ENCODE measurements at regions not wholly inside any gene's neighbourhood (a gene's known extent, or its start where the extent isn't known, plus 50 kb on each side); places are given as distances from the start of the nearest gene placed in this dataset.

- no peak for FAIRE-seq
- no peak for DNase-seq (ENCODE audit: low spot score in 2 of 2)
These were observed 151.0 kb downstream of the ARL4C start for GRCh38 chr2:234345921-234346320.

GRCh38 chr2:234344012-234344411 is 152.9 kb downstream of the ARL4C start:
- FAIRE-seq (no peak), DNase-seq (ENCODE audit: low spot score in 2 of 2) (no peak)

- FAIRE-seq (no peak), DNase-seq (ENCODE audit: low spot score in 2 of 2) (no peak)
These were observed 153.5 kb downstream of the ARL4C start for GRCh38 chr2:234343372-234343771.

GRCh38 chr2:234341306-234341985 is 155.4 kb downstream of the ARL4C start:
- no peak for DNase-seq (ENCODE audit: low spot score in 2 of 2)
- no peak for FAIRE-seq

GRCh38 chr2:234339501-234339900 is 157.4 kb downstream of the ARL4C start:
- DNase-seq (ENCODE audit: low spot score in 2 of 2) (no peak), FAIRE-seq (no peak)

GRCh38 chr2:234339011-234339410 is 157.9 kb downstream of the ARL4C start:
- DNase-seq (ENCODE audit: low spot score in 2 of 2) (no peak), FAIRE-seq (no peak)

- FAIRE-seq (no peak), DNase-seq (ENCODE audit: low spot score in 2 of 2) (peak in 1 of 2 donors; percentile 32)
These were observed 161.1 kb downstream of the ARL4C start for GRCh38 chr2:234335661-234336228.

GRCh38 chr2:234334756-234335155 is 162.1 kb downstream of the ARL4C start:
- DNase-seq (ENCODE audit: low spot score in 2 of 2) (no peak), FAIRE-seq (no peak)

- FAIRE-seq (no peak), DNase-seq (ENCODE audit: low spot score in 2 of 2) (no peak)
These were observed 162.7 kb downstream of the ARL4C start for GRCh38 chr2:234334151-234334550.

- no peak for DNase-seq (ENCODE audit: low spot score in 2 of 2)
- FAIRE-seq = no peak
These were observed 163.4 kb downstream of the ARL4C start for GRCh38 chr2:234333168-234334130.

GRCh38 chr2:234331966-234332365 is 164.9 kb downstream of the ARL4C start:
- FAIRE-seq (no peak), DNase-seq (ENCODE audit: low spot score in 2 of 2) (no peak)

- no peak for DNase-seq (ENCODE audit: low spot score in 2 of 2)
- no peak for FAIRE-seq
These were observed 165.3 kb downstream of the ARL4C start for GRCh38 chr2:234331566-234331965.

- DNase-seq (ENCODE audit: low spot score in 2 of 2) = no peak
These were observed 166.0 kb downstream of the ARL4C start for GRCh38 chr2:234330902-234331301.

GRCh38 chr2:234329202-234329960 is 167.5 kb downstream of the ARL4C start:
- FAIRE-seq (no peak), DNase-seq (ENCODE audit: low spot score in 2 of 2) (no peak)

More at GRCh38 chr2:234330902-234331301, 166.0 kb downstream of the ARL4C start:
- FAIRE-seq = no peak

GRCh38 chr2:234328444-234328990 is 168.4 kb downstream of the ARL4C start:
- DNase-seq (ENCODE audit: low spot score in 2 of 2) = no peak
- no peak for FAIRE-seq

GRCh38 chr2:234326694-234327093 is 170.2 kb downstream of the ARL4C start:
- FAIRE-seq = no peak
- no peak for DNase-seq (ENCODE audit: low spot score in 2 of 2)

- DNase-seq (ENCODE audit: low spot score in 2 of 2) (peak in 1 of 2 donors; percentile 22), FAIRE-seq (no peak)
These were observed 172.8 kb downstream of the ARL4C start for GRCh38 chr2:234324116-234324515.

- FAIRE-seq (no peak), DNase-seq (ENCODE audit: low spot score in 2 of 2) (no peak)
These were observed 174.0 kb downstream of the ARL4C start for GRCh38 chr2:234322766-234323465.

- DNase-seq (ENCODE audit: low spot score in 2 of 2) (no peak), FAIRE-seq (no peak)
These were observed 176.8 kb downstream of the ARL4C start for GRCh38 chr2:234320066-234320465.

- DNase-seq (ENCODE audit: low spot score in 2 of 2) (no peak), FAIRE-seq (no peak)
These were observed 178.5 kb downstream of the ARL4C start for GRCh38 chr2:234318361-234318760.
